NCI-H345 (cell line): ENCODE measurements at regions not wholly inside any gene's neighbourhood (a gene's known extent, or its start where the extent isn't known, plus 50 kb on each side); places are given as distances from the start of the nearest gene placed in this dataset.

Experiments used
- DNase-seq: peaks from one replicate; lab custom pipeline; 2025; lab: John Stamatoyannopoulos, UW

GRCh38 chr5:110359221-110359620 is 367.2 kb downstream of the TMEM232 start:
- no peak for DNase-seq

- DNase-seq = no peak
These were observed 365.0 kb downstream of the TMEM232 start for GRCh38 chr5:110361471-110361870.

GRCh38 chr5:110362261-110362660 is 364.2 kb downstream of the TMEM232 start:
- DNase-seq = no peak

- DNase-seq = no peak
These were observed 359.8 kb downstream of the TMEM232 start for GRCh38 chr5:110366716-110367115.
